NT2/D1 (cell line): ENCODE measurements at regions not wholly inside any gene's neighbourhood (a gene's known extent, or its start where the extent isn't known, plus 50 kb on each side); places are given as distances from the start of the nearest gene placed in this dataset.

Source experiments
- SUZ12 ChIP-seq: IDR thresholded peaks from 2 replicates; pipeline ENCODE4 v1.6.1; 2011; ENCODE audit not compliant: insufficient read length, insufficient read depth; ENCODE audit errors: extremely low read depth
- ZNF274 ChIP-seq: IDR thresholded peaks from 2 replicates; pipeline ENCODE4 v1.6.1; 2011; ENCODE audit warnings: mild to moderate bottlenecking, low read depth, low read length

DNA sequence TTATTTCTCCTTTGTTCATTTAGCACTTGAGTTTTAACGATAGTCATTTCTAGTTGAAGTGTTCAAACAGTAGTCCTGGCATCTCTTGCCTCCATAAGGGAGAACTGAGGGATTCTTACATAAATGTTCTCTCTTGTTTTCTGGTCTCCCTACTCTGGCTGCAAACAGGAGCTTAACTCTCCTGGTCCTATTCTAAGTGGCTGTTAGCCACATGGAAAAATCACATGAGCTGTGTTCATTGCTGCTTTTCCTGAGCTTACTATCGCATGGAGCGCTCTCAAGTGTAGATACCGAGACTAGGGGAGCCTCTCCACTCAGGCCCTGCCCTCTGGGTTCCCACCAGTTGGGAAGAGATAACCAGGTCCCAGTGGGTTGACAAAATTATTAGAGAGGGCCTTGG lies 403.1 kb upstream of the TPM1 start:
- TF ChIP-seq ZNF274 (no peak), SUZ12 (no peak)
